HG03159 (cell line): ENCODE measurements at regions not wholly inside any gene's neighbourhood (a gene's known extent, or its start where the extent isn't known, plus 50 kb on each side); places are given as distances from the start of the nearest gene placed in this dataset.
A peak's percentile ranks its signal among the peaks of the same experiment; 100 is the strongest.
"Not testable (repeated sequence)": the region's sequence is repeated elsewhere in the genome, so short reads cannot be mapped to it uniquely, and the experiment has no call there.

Experiments used
- ATAC-seq: cut with Tn5 transposase; IDR thresholded peaks from one replicate; pipeline ENCODE4 v1.9.1; 2021; ENCODE audit warnings: mild to moderate bottlenecking, moderate library complexity; ENCODE audit not compliant: unreplicated experiment

DNA sequence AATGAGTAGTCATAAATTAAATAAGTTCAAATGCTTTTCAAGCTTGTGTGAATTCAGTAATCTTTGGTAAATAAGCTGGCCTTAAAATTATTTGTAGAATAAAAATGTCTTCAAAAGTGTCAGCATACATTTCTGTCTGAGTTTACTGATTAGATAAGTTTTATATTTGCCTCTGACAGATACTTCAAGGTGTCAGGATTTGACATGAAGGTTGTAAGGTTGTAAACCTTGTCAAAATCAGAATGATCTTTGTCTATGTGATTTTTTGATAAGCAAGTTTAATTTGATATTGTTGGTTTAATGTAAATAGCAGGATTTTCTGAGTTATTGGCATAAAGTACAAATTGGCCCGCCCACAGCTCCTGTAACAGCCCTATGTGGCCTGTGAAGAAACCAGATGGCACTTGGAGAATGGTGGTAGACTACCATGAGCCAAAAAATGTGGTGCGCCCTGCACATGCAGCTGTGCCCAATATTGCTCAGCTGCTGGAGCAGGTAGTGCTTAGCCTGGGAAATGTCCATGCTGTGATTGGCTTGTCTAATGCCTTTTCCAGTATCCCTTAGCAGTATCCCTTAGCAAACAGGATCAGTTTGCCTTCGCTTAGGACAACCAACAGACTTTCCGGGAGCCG, 188.0 kb upstream of the SPHKAP start:
- no peak for ATAC-seq

GRCh38 chr2:228367356-228367755, 185.9 kb upstream of the SPHKAP start:
- no peak for ATAC-seq

DNA sequence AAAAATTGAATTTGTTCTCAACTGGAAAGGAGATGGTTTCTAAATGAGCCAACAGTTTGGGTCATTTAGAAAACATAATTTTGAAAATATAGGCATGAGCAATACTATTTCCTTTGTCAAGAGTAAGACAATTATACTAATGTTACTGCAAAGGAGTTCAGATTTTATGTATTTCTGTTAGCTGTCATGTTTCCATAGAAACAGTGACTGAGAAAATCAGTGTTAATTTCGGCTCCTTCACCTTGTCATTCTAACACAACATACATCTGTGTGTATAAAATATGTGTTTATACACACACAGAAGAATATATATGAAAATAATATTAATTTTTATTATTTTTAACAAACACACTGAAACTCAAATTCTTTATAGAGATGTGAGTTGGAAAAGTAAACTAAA, 178.0 kb upstream of the SPHKAP start:
- no peak for ATAC-seq

- ATAC-seq, result no peak
Measured at GRCh38 chr2:228355897-228356296, 174.4 kb upstream of the SPHKAP start.

DNA sequence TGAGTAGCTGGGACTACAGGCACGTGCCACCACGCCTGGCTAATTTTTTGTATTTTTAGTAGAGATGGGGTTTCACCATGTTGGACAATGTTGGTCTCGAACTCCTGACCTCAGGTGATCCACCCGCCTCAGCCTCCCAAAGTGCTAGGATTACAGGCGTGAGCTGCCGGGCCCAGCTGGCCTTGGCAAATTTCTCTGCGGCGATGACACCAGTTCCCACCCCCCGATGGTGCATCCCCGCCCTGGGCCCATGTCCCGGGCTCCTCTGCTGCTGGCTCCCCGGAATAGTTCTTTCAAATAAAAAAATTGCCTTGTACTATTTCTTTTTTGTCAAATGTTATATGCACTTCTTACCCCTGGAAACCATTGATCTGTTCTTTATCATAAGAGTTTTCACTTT, 171.5 kb upstream of the SPHKAP start:
- ATAC-seq, result not testable (repeated sequence)

DNA sequence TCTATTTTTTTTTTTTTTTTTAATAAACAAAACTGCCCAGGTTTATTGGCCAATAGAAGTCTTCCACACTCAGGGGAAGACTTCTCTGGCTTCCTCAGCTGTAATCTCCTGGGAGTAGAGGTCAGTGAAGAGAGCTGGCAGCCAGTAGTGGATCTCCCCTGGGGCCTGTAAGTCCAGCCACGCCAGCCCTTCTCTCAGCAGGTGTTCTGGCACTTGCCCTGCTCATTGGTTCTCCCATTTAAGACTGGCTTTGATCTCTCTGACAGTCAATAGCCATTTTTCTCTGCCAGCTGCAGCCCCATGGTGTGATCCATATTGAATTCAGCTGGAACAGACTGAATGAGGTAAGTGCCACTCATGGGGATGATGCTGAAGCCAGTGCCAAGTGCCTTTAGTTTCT, 170.6 kb upstream of the SPHKAP start:
- ATAC-seq, result no peak

DNA sequence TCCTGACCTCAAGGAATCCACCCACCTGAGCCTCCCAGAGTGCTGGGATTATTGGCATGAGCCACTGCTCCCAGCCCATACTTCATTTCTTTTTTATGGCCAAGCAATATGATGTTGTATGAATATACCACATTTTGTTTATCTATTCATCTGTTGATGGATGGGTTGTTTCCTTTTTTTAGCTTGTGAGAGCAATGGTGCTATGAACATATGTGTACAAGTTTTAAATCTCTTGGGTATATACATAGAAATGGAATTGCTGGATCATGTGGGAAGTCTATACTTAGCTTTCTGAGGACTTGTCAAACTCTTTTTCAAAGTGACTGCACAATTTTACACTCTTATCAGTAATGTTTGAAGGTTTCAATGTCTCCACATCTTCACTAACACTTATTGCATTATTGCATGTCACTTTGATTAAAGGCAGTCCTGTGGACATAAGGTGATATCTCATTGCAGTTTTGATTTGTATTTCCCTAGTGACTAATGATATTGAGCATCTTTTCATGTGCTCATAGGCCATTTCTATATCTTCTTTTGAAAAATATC, 167.1 kb upstream of the SPHKAP start:
- ATAC-seq, result no peak

- no peak for ATAC-seq
Measured at GRCh38 chr2:228344531-228344930, 163.0 kb upstream of the SPHKAP start.

GRCh38 chr2:228339525-228339924, 158.0 kb upstream of the SPHKAP start:
- ATAC-seq, result no peak

DNA sequence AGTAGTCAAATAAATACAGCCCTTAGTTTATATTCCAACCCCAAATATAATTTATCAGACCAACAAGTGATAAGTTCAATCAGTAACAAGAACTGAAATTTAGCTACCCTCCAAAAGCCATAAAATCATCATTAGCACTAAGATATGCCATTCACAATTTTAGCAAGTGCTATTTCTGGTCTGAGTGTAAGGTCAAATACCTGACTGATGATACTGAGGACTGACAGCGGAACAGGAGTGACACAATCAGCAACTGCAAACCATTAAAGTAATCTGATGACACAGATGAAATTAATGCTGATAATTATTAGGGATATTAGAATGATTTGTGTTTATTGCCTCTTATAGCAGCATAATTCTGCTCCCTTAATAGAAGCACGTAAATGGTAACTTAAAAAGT, 152.7 kb upstream of the SPHKAP start:
- no peak for ATAC-seq

DNA sequence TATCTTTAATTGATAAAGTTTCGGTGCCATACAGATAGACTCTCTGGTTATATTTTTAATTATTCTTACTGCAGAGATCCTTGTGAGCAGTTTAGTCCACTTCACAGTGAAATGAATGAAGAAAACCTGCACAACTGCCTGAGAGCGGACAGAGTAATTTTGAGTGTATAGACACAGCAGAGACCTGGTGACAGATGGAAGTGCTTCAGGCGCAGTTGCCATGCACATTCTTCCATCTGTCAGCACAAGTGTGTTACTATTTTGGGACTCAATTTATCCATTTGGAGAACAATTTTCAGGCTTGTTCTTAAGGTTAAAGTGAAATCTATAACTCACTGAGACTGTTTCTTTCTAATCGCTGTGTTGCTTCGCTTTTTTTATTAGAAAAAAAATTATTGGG, 147.8 kb upstream of the SPHKAP start:
- ATAC-seq, result no peak

GRCh38 chr2:228321015-228321414, 139.5 kb upstream of the SPHKAP start:
- ATAC-seq, result no peak

- peak; percentile 60 for ATAC-seq
Measured at GRCh38 chr2:228318218-228318617, 136.7 kb upstream of the SPHKAP start.

DNA sequence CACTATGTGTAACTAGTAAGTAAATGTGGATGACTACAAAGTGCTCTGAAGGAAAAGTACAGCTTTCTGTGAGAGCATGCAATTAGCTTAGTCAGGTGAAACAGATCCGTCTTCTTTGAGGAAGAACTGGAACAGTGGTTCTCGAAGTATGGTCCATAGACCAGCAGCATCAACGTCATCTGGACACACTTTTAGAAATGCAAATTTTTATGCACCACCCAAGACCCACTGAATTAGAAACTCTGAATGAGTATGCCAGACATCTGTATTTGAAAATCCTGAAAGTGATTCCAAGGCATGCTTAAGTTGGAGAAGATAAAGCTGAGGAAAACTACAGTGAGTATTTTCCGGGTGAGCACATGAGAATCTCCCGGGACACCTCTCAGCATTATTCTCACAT, 130.7 kb upstream of the SPHKAP start:
- ATAC-seq, result no peak

DNA sequence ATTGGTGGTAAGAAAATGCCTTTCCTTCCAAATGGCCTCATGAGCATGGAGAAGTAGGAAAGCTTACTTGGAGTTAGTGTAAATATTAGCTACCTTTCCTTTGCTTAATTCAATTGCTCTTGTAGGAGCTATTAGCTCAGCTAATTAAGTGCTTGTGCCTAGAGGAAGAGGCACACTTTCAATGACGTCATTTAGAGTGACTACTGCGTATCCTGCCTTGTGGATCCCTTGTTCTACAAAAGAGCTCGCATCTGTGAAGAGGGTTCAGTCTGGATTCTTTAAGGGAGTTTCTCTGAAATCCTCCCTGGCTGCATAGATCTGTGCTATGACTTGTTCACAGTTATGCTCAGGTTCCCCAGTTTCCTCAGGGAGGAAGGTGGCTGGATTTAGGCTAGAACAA, 122.5 kb upstream of the SPHKAP start:
- no peak for ATAC-seq

- no peak for ATAC-seq
Measured at GRCh38 chr2:228283491-228284171, 102.1 kb upstream of the SPHKAP start.

DNA sequence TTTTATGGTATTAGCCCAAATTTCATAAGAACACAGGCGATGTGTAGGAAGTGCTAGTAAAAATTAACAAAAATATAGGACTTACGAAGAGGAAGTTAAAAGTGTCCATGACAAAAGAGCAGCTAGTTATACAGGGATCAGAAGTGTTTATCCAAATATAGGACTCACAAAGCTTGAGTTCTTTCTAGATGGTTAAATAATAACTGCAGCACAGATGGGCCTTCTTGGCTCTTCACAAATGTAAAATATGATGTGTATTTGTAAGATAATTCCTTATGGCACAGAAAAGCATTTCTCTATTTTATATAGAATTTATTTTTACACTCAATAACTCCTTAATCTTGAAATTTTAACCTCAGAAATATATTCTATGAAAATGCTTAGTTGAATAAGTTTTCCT, 100.9 kb upstream of the SPHKAP start:
- ATAC-seq, result no peak

DNA sequence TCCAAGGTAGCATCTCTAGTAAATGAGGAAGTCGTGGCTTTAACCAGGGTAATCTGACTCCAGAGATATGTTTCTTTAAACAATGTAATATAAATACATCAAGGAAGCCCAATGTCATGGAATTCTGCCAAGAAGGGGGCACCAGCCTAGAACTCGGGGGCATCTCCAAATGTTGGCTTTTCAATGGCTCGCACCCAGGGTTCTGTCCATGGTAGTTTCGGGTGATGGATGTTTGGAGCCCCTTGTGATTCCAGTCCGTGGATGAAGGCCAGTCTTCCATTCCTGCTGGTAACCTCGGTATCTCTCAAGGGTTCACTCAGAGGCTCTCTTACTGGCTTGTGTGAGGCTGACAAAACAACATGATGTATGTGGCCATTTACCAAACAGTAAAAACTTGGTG, 91.7 kb upstream of the SPHKAP start:
- no peak for ATAC-seq

DNA sequence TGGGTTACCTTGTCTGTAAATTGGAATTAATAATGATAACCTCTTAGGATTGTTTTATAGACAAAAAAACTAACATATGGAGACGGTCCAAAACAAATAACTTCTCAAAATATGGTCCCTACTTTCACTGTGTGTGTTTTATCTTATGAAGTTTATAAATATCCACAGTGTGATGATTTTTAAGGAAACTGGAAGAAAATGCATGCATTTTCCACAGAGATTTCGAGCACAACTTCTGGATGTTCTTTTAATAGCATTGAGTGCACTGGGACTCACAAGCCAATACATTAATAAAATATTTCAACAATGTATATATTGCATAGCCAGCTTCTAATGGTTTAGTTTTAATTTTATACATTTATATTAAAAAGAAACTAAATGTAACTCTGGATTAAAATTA, 87.9 kb upstream of the SPHKAP start:
- no peak for ATAC-seq

DNA sequence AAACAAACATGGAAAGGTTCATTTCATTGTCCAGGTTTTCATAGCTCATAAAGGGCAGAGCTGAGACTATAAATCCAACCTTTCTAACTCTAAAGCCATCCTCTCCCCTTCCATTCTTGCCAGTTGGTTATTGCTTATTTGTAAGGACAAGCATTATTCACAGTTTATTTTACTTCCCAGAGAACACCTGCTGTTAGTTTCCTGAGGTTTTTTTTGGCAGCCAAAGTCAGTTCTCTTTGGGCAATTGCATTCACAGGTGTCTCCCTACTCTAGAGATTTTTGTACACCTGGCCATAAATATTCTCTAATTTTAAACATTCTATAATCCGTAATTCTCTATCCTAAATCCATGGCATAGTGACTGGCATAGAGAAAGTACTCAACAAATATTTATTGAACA, 87.3 kb upstream of the SPHKAP start:
- no peak for ATAC-seq

GRCh38 chr2:228268301-228268700, 86.8 kb upstream of the SPHKAP start:
- no peak for ATAC-seq

DNA sequence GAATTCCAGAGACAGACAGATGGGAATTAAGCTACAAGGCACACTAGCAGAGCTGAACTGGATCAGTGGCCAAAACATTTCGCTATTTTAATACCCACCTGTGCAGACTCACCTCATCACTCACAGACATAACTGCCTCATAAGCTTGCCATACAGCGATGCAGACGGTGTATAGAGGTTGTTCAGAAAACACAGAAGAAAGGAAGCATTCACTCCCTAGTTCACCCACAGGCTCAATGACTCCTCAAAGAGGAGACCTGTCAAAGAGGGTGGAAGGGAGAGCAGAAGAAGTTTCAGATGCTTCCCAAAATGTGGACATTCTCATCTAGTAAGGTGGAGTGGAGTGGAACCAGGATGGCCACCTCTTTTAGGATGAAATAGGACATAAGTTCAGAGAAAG, 81.7 kb upstream of the SPHKAP start:
- ATAC-seq, result no peak

DNA sequence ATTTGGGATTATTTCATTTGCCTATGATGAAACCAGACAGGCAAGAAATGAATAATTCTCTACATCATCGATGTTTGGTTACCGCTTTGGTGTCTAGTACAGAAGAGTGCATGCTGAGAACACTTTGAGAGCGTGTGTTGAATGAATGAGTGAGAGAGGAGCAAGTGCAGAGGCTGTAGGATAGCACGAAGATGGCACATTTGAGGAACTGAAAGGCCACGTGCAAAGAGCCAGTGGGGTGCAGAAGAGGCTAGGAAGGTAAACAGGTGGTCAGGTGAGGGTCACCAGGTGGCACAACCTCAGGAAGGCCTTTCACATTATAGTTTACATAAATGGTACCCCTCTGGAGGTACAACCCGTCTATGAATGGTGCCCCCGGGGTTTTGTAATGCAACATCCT, 80.1 kb upstream of the SPHKAP start:
- ATAC-seq, result no peak
